ENCODE measurements at regions not wholly inside any gene's neighbourhood (a gene's known extent, or its start where the extent isn't known, plus 50 kb on each side); places are given as distances from the start of the nearest gene placed in this dataset.

- Mint-ChIP-seq H3K36me3 (ENCODE audit: low read depth) (no peaks in the 10 kb centered on the region), H3K4me3 (no peak overlapping the region), H3K27ac (no peak overlapping the region), H3K4me1 (no peaks in the 10 kb centered on the region; the same call in 2 of the 3 replicates), H3K9me3 (no peaks in the 10 kb centered on the region), H3K27me3 (ENCODE audit: insufficient read depth, low read depth, poor library complexity) (peaks cover 2% of the 10 kb centered on the region)
- Histone ChIP-seq H3K27ac (ENCODE audit: low read depth) (no peak overlapping the region), H4K20me1 (replicated peaks; ENCODE audit: insufficient read depth) (no peaks in the 10 kb centered on the region), H2AFZ (no peak overlapping the region), H3K79me2 (replicated peaks; ENCODE audit: insufficient read depth) (no peaks in the 10 kb centered on the region), H3K36me3 (ENCODE audit: insufficient read depth) (no peaks in the 10 kb centered on the region), H3K4me1 (ENCODE audit: insufficient read depth) (peaks cover 6% of the 10 kb centered on the region), H3K27me3 (ENCODE audit: insufficient read depth) (no peaks in the 10 kb centered on the region), H3K4me3 (no peak overlapping the region), H3K4me2 (no peak overlapping the region), H3K9me2 (ENCODE audit: insufficient read depth) (no peaks in the 10 kb centered on the region), H3F3A (replicated peaks; ENCODE audit: low read depth) (no peaks in the 10 kb centered on the region)
- no peak for TF ChIP-seq JUNB (IDR thresholded peaks at IDR 0.05; ENCODE audit: unreplicated experiment)
- TF ChIP-seq CREB1 (CRISPR knock-in tag; IDR thresholded peaks at IDR 0.05; ENCODE audit: low read depth), result no peak
- TF ChIP-seq CTCF (conservative IDR thresholded peaks at IDR 0.05; ENCODE audit: low read depth in 2 of 2), result no peak
- TF ChIP-seq REST (IDR thresholded peaks at IDR 0.05; ENCODE audit: unreplicated experiment), result no peak
- no peak for TF ChIP-seq STAT1 (IDR thresholded peaks at IDR 0.05; ENCODE audit: unreplicated experiment)
- TF ChIP-seq NANOG (IDR thresholded peaks at IDR 0.05; ENCODE audit: borderline replicate concordance), result no peak
- TF ChIP-seq ETS1 (IDR thresholded peaks at IDR 0.05), result no peak
- TF ChIP-seq ZNF114 (CRISPR knock-in tag; IDR thresholded peaks at IDR 0.05), result no peak
- no peak for TF ChIP-seq EZH2 (IDR thresholded peaks at IDR 0.05; ENCODE audit: low read depth, unreplicated experiment)
- TF ChIP-seq EZH2phosphoT487 (IDR thresholded peaks at IDR 0.05; ENCODE audit: unreplicated experiment), result no peak
- TF ChIP-seq ZNF331 (CRISPR knock-in tag; IDR thresholded peaks at IDR 0.05; ENCODE audit: low read depth), result no peak
- TF ChIP-seq POLR2AphosphoS5 (IDR thresholded peaks at IDR 0.05; ENCODE audit: low read depth), result no peak
- TF ChIP-seq ZNF462 (CRISPR knock-in tag; IDR thresholded peaks at IDR 0.05), result no peak
- ATAC-seq (no peak), DNase-seq (ENCODE audit: low spot score) (no peak)
Measured at GRCh38 chr9:1327467-1327866, 277.3 kb downstream of the DMRT2 start.

Data from GM23338 (cell line).